Hepatocyte (in vitro differentiated cells): ENCODE measurements at regions not wholly inside any gene's neighbourhood (a gene's known extent, or its start where the extent isn't known, plus 50 kb on each side); places are given as distances from the start of the nearest gene placed in this dataset.

Source experiments
- DNase-seq: peaks from one replicate; pipeline ENCODE4 v3.0.0-alpha.2; 2016; ENCODE audit warnings: low spot score
- H2AFZ ChIP-seq: fragments of 200-600 bp; sonication (generic); 2 replicates; pipeline ENCODE4 v1.6.0; 2016; ENCODE audit warnings: antibody characterized with exemption, mild to moderate bottlenecking
- H3K27ac ChIP-seq: fragments of 200-600 bp; sonication (generic); 2 replicates; pipeline ENCODE4 v1.5.1; 2016; ENCODE audit warnings: mild to moderate bottlenecking
- H3K27me3 ChIP-seq: fragments of 200-600 bp; sonication (generic); 2 replicates; pipeline ENCODE4 v1.6.1; 2016
- H3K36me3 ChIP-seq: fragments of 200-600 bp; sonication (generic); replicated peaks from 2 replicates; pipeline ENCODE4 v1.5.1; 2016; ENCODE audit warnings: low read depth; ENCODE audit not compliant: insufficient read depth
- H3K4me1 ChIP-seq: fragments of 200-600 bp; sonication (generic); 2 replicates; pipeline ENCODE4 v1.5.1; 2016; ENCODE audit warnings: mild to moderate bottlenecking, moderate library complexity; ENCODE audit not compliant: insufficient read depth
- H3K4me2 ChIP-seq: fragments of 200-600 bp; sonication (generic); 2 replicates; pipeline ENCODE4 v1.6.0; 2016
- H3K4me3 ChIP-seq: fragments of 200-600 bp; sonication (generic); 2 replicates; pipeline ENCODE4 v1.5.1; 2016; ENCODE audit warnings: mild to moderate bottlenecking
- H3K79me2 ChIP-seq: fragments of 200-600 bp; sonication (generic); 2 replicates; pipeline ENCODE4 v1.6.0; 2017; ENCODE audit warnings: mild to moderate bottlenecking
- H3K9me2 ChIP-seq: fragments of 200-600 bp; sonication (generic); replicated peaks from 2 replicates; pipeline ENCODE4 v1.6.0; 2017; ENCODE audit warnings: mild to moderate bottlenecking; ENCODE audit not compliant: insufficient read depth
- H3K9me3 ChIP-seq: fragments of 200-600 bp; sonication (generic); 2 replicates; pipeline ENCODE4 v1.5.1; 2016; ENCODE audit warnings: low read depth, mild to moderate bottlenecking
- H4K20me1 ChIP-seq: fragments of 200-600 bp; sonication (generic); 2 replicates; pipeline ENCODE4 v1.6.0; 2016; ENCODE audit warnings: mild to moderate bottlenecking; ENCODE audit not compliant: insufficient read depth, poor library complexity, severe bottlenecking
- EZH2 ChIP-seq: fragments of 200-600 bp; sonication (generic); IDR thresholded peaks from 2 replicates; pipeline ENCODE4 v1.6.1; 2016; ENCODE audit warnings: antibody characterized with exemption, mild to moderate bottlenecking, borderline replicate concordance
- EZH2phosphoT487 ChIP-seq: fragments of 200-600 bp; sonication (generic); IDR thresholded peaks from one replicate; pipeline ENCODE4 v1.6.1; 2018; ENCODE audit warnings: antibody characterized with exemption, mild to moderate bottlenecking, low read depth, moderate library complexity; ENCODE audit not compliant: unreplicated experiment, severe bottlenecking
- WGBS: methylation state at CpG from one replicate; pipeline ENCODE4 v1.1.6; 2016; ENCODE audit warnings: low lambda C conversion rate; ENCODE audit errors: missing lambda C conversion rate; 5-methylcytosine and 5-hydroxymethylcytosine counted together
- TF ChIP-seq, protein P1 (sequence below): fragments of 200-600 bp; sonication (generic); IDR thresholded peaks from 2 replicates; pipeline ENCODE4 v1.5.1; 2016; ENCODE audit warnings: antibody characterized with exemption, mild to moderate bottlenecking; ENCODE audit not compliant: poor library complexity

- WGBS: 74% methylated on average over 6 of the region's 6 CpGs
- no peak for TF ChIP-seq EZH2
- TF ChIP-seq EZH2phosphoT487: no peak
- TF ChIP-seq, protein P1, sequence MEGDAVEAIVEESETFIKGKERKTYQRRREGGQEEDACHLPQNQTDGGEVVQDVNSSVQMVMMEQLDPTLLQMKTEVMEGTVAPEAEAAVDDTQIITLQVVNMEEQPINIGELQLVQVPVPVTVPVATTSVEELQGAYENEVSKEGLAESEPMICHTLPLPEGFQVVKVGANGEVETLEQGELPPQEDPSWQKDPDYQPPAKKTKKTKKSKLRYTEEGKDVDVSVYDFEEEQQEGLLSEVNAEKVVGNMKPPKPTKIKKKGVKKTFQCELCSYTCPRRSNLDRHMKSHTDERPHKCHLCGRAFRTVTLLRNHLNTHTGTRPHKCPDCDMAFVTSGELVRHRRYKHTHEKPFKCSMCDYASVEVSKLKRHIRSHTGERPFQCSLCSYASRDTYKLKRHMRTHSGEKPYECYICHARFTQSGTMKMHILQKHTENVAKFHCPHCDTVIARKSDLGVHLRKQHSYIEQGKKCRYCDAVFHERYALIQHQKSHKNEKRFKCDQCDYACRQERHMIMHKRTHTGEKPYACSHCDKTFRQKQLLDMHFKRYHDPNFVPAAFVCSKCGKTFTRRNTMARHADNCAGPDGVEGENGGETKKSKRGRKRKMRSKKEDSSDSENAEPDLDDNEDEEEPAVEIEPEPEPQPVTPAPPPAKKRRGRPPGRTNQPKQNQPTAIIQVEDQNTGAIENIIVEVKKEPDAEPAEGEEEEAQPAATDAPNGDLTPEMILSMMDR: no peak
- Histone ChIP-seq H3K4me2 (no peak overlapping the region), H3K4me3 (no peak overlapping the region), H3K27ac (no peak overlapping the region), H3K27me3 (no peaks in the 10 kb centered on the region), H2AFZ (no peak overlapping the region), H3K79me2 (no peaks in the 10 kb centered on the region), H3K4me1 (no peaks in the 10 kb centered on the region), H3K36me3 (no peaks in the 10 kb centered on the region), H3K9me3 (no peaks in the 10 kb centered on the region), H3K9me2 (no peaks in the 10 kb centered on the region), H4K20me1 (no peaks in the 10 kb centered on the region)
- DNase-seq: no peak
These were observed 80.5 kb downstream of the CLDN34 start for GRCh38 chrX:10047631-10048030.

DNA sequence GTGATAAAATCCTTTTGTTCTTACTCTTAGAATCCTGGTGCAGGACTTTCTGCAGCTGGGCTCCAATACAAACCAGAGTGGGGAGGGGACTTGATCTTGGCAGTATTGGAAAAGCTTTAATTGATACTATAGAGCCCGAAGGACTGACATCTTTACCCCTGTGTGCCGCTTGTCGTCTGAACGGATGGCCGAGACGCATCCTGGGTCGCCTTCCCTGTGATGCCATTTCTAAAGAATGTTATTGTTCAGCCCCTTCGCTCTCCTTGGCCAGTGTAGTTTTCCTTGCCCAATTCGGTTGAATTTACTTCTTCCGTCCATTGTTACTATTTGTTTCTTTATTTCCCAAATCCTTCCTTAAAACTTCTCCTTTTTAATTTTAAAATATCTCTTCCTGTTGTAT is 80.9 kb downstream of the CLDN34 start:
- no peak overlapping the region for H2AFZ ChIP-seq
- no peak overlapping the region for H3K4me2 ChIP-seq
- H3K36me3 ChIP-seq: no peaks in the 10 kb centered on the region
- no peaks in the 10 kb centered on the region for H3K4me1 ChIP-seq
- no peaks in the 10 kb centered on the region for H3K9me2 ChIP-seq
- WGBS: 73% methylated on average over 10 of the region's 10 CpGs
- no peak for DNase-seq
- no peak overlapping the region for H3K4me3 ChIP-seq
- H3K27ac ChIP-seq: no peak overlapping the region
- TF ChIP-seq EZH2 (no peak), EZH2phosphoT487 (no peak)
- TF ChIP-seq, protein P1: no peak
- H4K20me1 ChIP-seq: no peaks in the 10 kb centered on the region
- no peaks in the 10 kb centered on the region for H3K79me2 ChIP-seq
- H3K27me3 ChIP-seq: no peaks in the 10 kb centered on the region
- no peaks in the 10 kb centered on the region for H3K9me3 ChIP-seq

GRCh38 chrX:10048707-10049106 is 81.5 kb downstream of the CLDN34 start:
- no peak overlapping the region for H2AFZ ChIP-seq
- H3K4me3 ChIP-seq: no peak overlapping the region
- TF ChIP-seq, protein P1: no peak
- TF ChIP-seq EZH2phosphoT487: no peak
- no peak for TF ChIP-seq EZH2
- WGBS: 73% methylated on average over 8 of the region's 8 CpGs
- no peaks in the 10 kb centered on the region for H3K9me2 ChIP-seq
- H3K79me2 ChIP-seq: no peaks in the 10 kb centered on the region
- no peak for DNase-seq
- no peak overlapping the region for H3K27ac ChIP-seq
- H3K36me3 ChIP-seq: no peaks in the 10 kb centered on the region
- H3K9me3 ChIP-seq: no peaks in the 10 kb centered on the region
- no peak overlapping the region for H3K4me2 ChIP-seq
- H3K4me1 ChIP-seq: no peaks in the 10 kb centered on the region
- H3K27me3 ChIP-seq: no peaks in the 10 kb centered on the region
- no peaks in the 10 kb centered on the region for H4K20me1 ChIP-seq

DNA sequence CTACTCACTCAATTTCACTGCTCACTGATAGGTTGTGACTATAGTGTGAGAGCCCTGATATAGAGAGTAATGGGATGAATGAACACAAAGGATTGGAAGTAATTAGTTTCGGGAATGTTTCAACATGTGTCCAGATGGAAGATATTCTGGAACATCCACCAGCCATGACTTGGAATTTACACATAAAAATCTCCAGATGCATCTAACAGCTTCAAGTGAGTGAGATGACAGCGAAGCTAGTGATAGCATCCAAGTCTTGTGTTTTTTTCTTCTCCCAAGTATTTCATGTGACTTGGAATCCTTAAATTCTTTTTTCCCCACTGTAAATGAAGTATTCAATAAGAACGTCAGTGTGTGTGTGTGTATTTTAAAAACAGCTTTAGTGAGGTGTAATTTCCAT is 82.1 kb downstream of the CLDN34 start:
- H2AFZ ChIP-seq: no peak overlapping the region
- H3K9me2 ChIP-seq: no peaks in the 10 kb centered on the region
- no peak overlapping the region for H3K4me2 ChIP-seq
- no peak for DNase-seq
- H3K36me3 ChIP-seq: no peaks in the 10 kb centered on the region
- H3K4me3 ChIP-seq: no peak overlapping the region
- no peaks in the 10 kb centered on the region for H3K9me3 ChIP-seq
- no peaks in the 10 kb centered on the region for H3K27me3 ChIP-seq
- no peaks in the 10 kb centered on the region for H3K79me2 ChIP-seq
- TF ChIP-seq EZH2 (no peak), EZH2phosphoT487 (no peak)
- TF ChIP-seq, protein P1: no peak
- no peaks in the 10 kb centered on the region for H4K20me1 ChIP-seq
- no peak overlapping the region for H3K27ac ChIP-seq
- WGBS: 67% methylated on average over 3 of the region's 3 CpGs
- no peaks in the 10 kb centered on the region for H3K4me1 ChIP-seq
